T-helper 2 cell treated with Interferon-gamma antibody and Interleukin-4, amounts not matched to agents 100 ng/mL and 5 ng/mL, for 36 hours (primary cell): ENCODE measurements at regions not wholly inside any gene's neighbourhood (a gene's known extent, or its start where the extent isn't known, plus 50 kb on each side); places are given as distances from the start of the nearest gene placed in this dataset.

ENCODE experiments used
- intact Hi-C: fragments of 100-400 bp; cut with micrococcal nuclease; formaldehyde crosslinking; loops from one replicate; pipeline ENCODE4 v1.15.1; 2023

GRCh38 chr18:42184685-42185477 lies 229.8 kb downstream of the PIK3C3 start:
- intact Hi-C loops = no loop called here

GRCh38 chr18:42185486-42185885 lies 230.5 kb downstream of the PIK3C3 start:
- intact Hi-C loops = no loop called here

GRCh38 chr18:42187611-42188380 lies 232.8 kb downstream of the PIK3C3 start:
- intact Hi-C loops = no loop called here

- intact Hi-C loops = no loop called here
These were observed 235.6 kb downstream of the PIK3C3 start for GRCh38 chr18:42190643-42191042.

- intact Hi-C loops = no loop called here
These were observed 237.5 kb downstream of the PIK3C3 start for GRCh38 chr18:42192251-42193248.

GRCh38 chr18:42196651-42197050 lies 241.6 kb downstream of the PIK3C3 start:
- intact Hi-C loops = no loop called here

- intact Hi-C loops = no loop called here
These were observed 246.1 kb downstream of the PIK3C3 start for GRCh38 chr18:42201137-42201536.

GRCh38 chr18:42211201-42211600 lies 256.2 kb downstream of the PIK3C3 start:
- intact Hi-C loops = no loop called here

GRCh38 chr18:42222557-42222956 lies 267.5 kb downstream of the PIK3C3 start:
- intact Hi-C loops = no loop called here

GRCh38 chr18:42228581-42228980 lies 273.5 kb downstream of the PIK3C3 start:
- intact Hi-C loops = no loop called here

GRCh38 chr18:42229211-42230210 lies 274.5 kb downstream of the PIK3C3 start:
- intact Hi-C loops = no loop called here

- intact Hi-C loops = no loop called here
These were observed 275.6 kb downstream of the PIK3C3 start for GRCh38 chr18:42230636-42231035.

GRCh38 chr18:42231284-42231683 lies 276.2 kb downstream of the PIK3C3 start:
- intact Hi-C loops = no loop called here

GRCh38 chr18:42231796-42232195 lies 276.8 kb downstream of the PIK3C3 start:
- intact Hi-C loops = no loop called here

GRCh38 chr18:42233908-42234307 lies 278.9 kb downstream of the PIK3C3 start:
- intact Hi-C loops = no loop called here

GRCh38 chr18:42242758-42243157 lies 287.7 kb downstream of the PIK3C3 start:
- intact Hi-C loops = no loop called here

GRCh38 chr18:42245137-42245536 lies 290.1 kb downstream of the PIK3C3 start:
- intact Hi-C loops = no loop called here

GRCh38 chr18:42255908-42256765 lies 301.1 kb downstream of the PIK3C3 start:
- intact Hi-C loops = no loop called here

GRCh38 chr18:42258301-42258965 lies 303.4 kb downstream of the PIK3C3 start:
- intact Hi-C loops = no loop called here
